ENCODE measurements at regions not wholly inside any gene's neighbourhood (a gene's known extent, or its start where the extent isn't known, plus 50 kb on each side); places are given as distances from the start of the nearest gene placed in this dataset.

DNA sequence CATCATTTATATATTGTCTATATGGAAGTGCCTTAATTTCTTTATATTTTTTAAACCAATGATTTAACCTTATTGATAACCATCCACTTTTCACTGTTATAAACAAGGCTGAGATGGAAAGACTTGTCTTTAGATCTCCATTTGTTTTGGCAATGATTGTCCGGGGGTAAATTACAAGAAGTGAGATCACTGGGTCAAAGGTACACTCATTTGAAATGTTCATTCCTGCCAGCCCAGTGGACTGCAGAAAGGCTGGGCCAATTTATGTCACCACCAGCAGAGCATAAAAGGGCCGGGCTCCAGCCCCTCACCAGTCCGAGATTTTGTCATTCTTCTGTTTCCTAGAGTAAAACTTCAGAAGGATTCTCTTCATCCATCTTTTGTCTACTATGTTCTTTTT, 93.6 kb upstream of the NEO1 start:
- no peak overlapping the region for H3K27ac Mint-ChIP-seq (ENCODE audit: unreplicated experiment)
- no peaks in the 10 kb centered on the region for H3K79me2 ChIP-seq (ENCODE audit: insufficient read depth, low read length)
- DNase-seq (ENCODE audit: low read depth) (no peak), FAIRE-seq (no peak)
- no peak overlapping the region for H3K4me2 ChIP-seq (ENCODE audit: low read length)
- H3K9me3 ChIP-seq (ENCODE audit: insufficient read depth, low read depth, low read length), result no peaks in the 10 kb centered on the region
- H3K9me3 Mint-ChIP-seq (ENCODE audit: unreplicated experiment), result peaks cover 14% of the 10 kb centered on the region
- H3K9ac ChIP-seq (ENCODE audit: low read length), result no peak overlapping the region
- H3K4me3 Mint-ChIP-seq (ENCODE audit: unreplicated experiment), result no peak overlapping the region
- H3K27me3 ChIP-seq (ENCODE audit: insufficient read depth, low read length), result no peaks in the 10 kb centered on the region
- no peaks in the 10 kb centered on the region for H3K36me3 Mint-ChIP-seq (ENCODE audit: low read depth, unreplicated experiment)
- H3K4me1 ChIP-seq (ENCODE audit: insufficient read depth, low read length), result no peaks in the 10 kb centered on the region
- TF ChIP-seq CTCF (IDR thresholded peaks at IDR 0.05; ENCODE audit: insufficient read depth, low read depth, low read length) (no peak), EZH2 (IDR thresholded peaks at IDR 0.05; ENCODE audit: insufficient read depth, low read length) (no peak)
- H3K27me3 Mint-ChIP-seq (ENCODE audit: low read depth, unreplicated experiment), result peaks cover 13% of the 10 kb centered on the region
- no peaks in the 10 kb centered on the region for H4K20me1 ChIP-seq (ENCODE audit: insufficient read depth, low read length)
- H3K4me3 ChIP-seq (ENCODE audit: insufficient read depth, low read depth, low read length), result no peak overlapping the region
- no peak overlapping the region for H3K27ac ChIP-seq (ENCODE audit: low read depth, low read length)
- H3K4me1 Mint-ChIP-seq (ENCODE audit: low read depth, unreplicated experiment), result no peaks in the 10 kb centered on the region
- H3K36me3 ChIP-seq (ENCODE audit: insufficient read depth, low read length), result no peaks in the 10 kb centered on the region
- no peak overlapping the region for H2AFZ ChIP-seq (ENCODE audit: low read depth, low read length)

DNA sequence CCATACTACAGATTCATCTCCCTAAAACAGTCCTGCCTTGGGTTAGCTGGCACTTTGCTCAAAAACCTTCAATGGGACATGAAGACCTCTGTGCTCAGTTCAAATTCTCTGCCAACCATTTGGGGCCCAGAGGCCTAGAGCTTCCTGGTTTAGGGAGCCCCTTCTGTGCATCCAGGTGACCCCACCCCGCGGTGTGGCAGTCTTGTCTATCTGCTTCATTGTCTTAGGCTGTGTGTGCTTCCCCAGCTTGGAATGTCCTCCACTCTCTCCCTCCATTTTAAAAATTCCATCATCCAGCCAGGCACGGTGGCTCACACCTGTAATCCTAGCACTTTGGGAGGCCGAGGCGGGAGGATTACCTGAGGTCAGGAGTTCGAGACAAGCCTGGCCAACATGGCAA, 99.0 kb upstream of the NEO1 start:
- no peak overlapping the region for H3K4me2 ChIP-seq (ENCODE audit: low read length)
- H3K4me1 ChIP-seq (ENCODE audit: insufficient read depth, low read length), result no peaks in the 10 kb centered on the region
- H3K36me3 ChIP-seq (ENCODE audit: insufficient read depth, low read length), result no peaks in the 10 kb centered on the region
- H3K9me3 ChIP-seq (ENCODE audit: insufficient read depth, low read depth, low read length), result no peaks in the 10 kb centered on the region
- no peak for TF ChIP-seq EZH2 (IDR thresholded peaks at IDR 0.05; ENCODE audit: insufficient read depth, low read length)
- TF ChIP-seq CTCF (IDR thresholded peaks at IDR 0.05; ENCODE audit: insufficient read depth, low read depth, low read length), result no peak
- no peak overlapping the region for H2AFZ ChIP-seq (ENCODE audit: low read depth, low read length)
- no peaks in the 10 kb centered on the region for H4K20me1 ChIP-seq (ENCODE audit: insufficient read depth, low read length)
- no peak for FAIRE-seq
- no peak overlapping the region for H3K27ac ChIP-seq (ENCODE audit: low read depth, low read length)
- no peak for DNase-seq (ENCODE audit: low read depth)
- Mint-ChIP-seq H3K4me3 (ENCODE audit: unreplicated experiment) (no peak overlapping the region), H3K9me3 (ENCODE audit: unreplicated experiment) (peaks cover 2% of the 10 kb centered on the region), H3K27ac (ENCODE audit: unreplicated experiment) (peak overlapping the region; percentile 62), H3K36me3 (ENCODE audit: low read depth, unreplicated experiment) (peaks cover 3% of the 10 kb centered on the region), H3K27me3 (ENCODE audit: low read depth, unreplicated experiment) (peaks cover 8% of the 10 kb centered on the region), H3K4me1 (ENCODE audit: low read depth, unreplicated experiment) (no peaks in the 10 kb centered on the region)
- no peaks in the 10 kb centered on the region for H3K27me3 ChIP-seq (ENCODE audit: insufficient read depth, low read length)
- no peak overlapping the region for H3K9ac ChIP-seq (ENCODE audit: low read length)
- H3K79me2 ChIP-seq (ENCODE audit: insufficient read depth, low read length), result no peaks in the 10 kb centered on the region
- H3K4me3 ChIP-seq (ENCODE audit: insufficient read depth, low read depth, low read length), result no peak overlapping the region

DNA sequence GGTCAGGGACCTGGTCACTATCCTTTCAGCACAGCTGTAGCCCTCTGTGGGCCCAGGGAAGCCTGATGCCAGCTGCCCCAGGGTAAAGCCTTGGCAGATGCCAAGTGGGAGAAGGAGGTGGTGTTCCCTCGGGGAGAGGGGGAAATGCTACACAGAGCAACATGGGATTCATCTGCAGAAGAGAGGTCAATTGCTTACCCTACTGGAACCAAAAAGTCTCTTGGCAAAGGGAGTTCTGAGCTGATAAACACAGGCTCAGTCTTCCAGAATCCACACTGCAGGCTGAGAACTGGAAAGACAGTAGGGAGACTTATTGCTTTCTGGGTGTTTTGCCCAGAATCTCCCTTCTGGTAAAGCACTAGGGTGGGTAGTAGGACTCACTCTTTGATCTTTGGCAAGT, 100.1 kb upstream of the NEO1 start:
- Histone ChIP-seq H3K9ac (ENCODE audit: low read length) (no peak overlapping the region), H2AFZ (ENCODE audit: low read depth, low read length) (no peak overlapping the region), H3K9me3 (ENCODE audit: insufficient read depth, low read depth, low read length) (no peaks in the 10 kb centered on the region), H3K27ac (ENCODE audit: low read depth, low read length) (no peak overlapping the region), H3K4me3 (ENCODE audit: insufficient read depth, low read depth, low read length) (no peak overlapping the region), H4K20me1 (ENCODE audit: insufficient read depth, low read length) (no peaks in the 10 kb centered on the region), H3K4me2 (ENCODE audit: low read length) (no peak overlapping the region), H3K27me3 (ENCODE audit: insufficient read depth, low read length) (no peaks in the 10 kb centered on the region), H3K36me3 (ENCODE audit: insufficient read depth, low read length) (no peaks in the 10 kb centered on the region), H3K79me2 (ENCODE audit: insufficient read depth, low read length) (no peaks in the 10 kb centered on the region), H3K4me1 (ENCODE audit: insufficient read depth, low read length) (no peaks in the 10 kb centered on the region)
- no peak overlapping the region for H3K4me3 Mint-ChIP-seq (ENCODE audit: unreplicated experiment)
- FAIRE-seq, result no peak
- peaks cover 3% of the 10 kb centered on the region for H3K36me3 Mint-ChIP-seq (ENCODE audit: low read depth, unreplicated experiment)
- H3K9me3 Mint-ChIP-seq (ENCODE audit: unreplicated experiment), result peaks cover 2% of the 10 kb centered on the region
- TF ChIP-seq CTCF (IDR thresholded peaks at IDR 0.05; ENCODE audit: insufficient read depth, low read depth, low read length) (no peak), EZH2 (IDR thresholded peaks at IDR 0.05; ENCODE audit: insufficient read depth, low read length) (no peak)
- H3K27ac Mint-ChIP-seq (ENCODE audit: unreplicated experiment), result no peak overlapping the region
- H3K4me1 Mint-ChIP-seq (ENCODE audit: low read depth, unreplicated experiment), result no peaks in the 10 kb centered on the region
- DNase-seq (ENCODE audit: low read depth), result no peak
- peaks cover 8% of the 10 kb centered on the region for H3K27me3 Mint-ChIP-seq (ENCODE audit: low read depth, unreplicated experiment)
